SJCRH30 (cell line): ENCODE measurements at regions not wholly inside any gene's neighbourhood (a gene's known extent, or its start where the extent isn't known, plus 50 kb on each side); places are given as distances from the start of the nearest gene placed in this dataset.

Source experiments
- DNase-seq, 2 experiments: peaks; one replicate each; pipeline ENCODE4 v3.0.0-alpha.2; 2015 to 2020
- H3K27ac ChIP-seq: fragments of 250-450 bp; sonication (Bioruptor Pico); 2 replicates; pipeline ENCODE4 v1.5.1; 2020; ENCODE audit warnings: mild to moderate bottlenecking, moderate library complexity
- H3K27me3 ChIP-seq: fragments of 250-450 bp; sonication (Bioruptor Pico); 2 replicates; pipeline ENCODE4 v1.5.1; 2020; ENCODE audit warnings: mild to moderate bottlenecking, moderate library complexity
- H3K36me3 ChIP-seq: fragments of 250-450 bp; sonication (Bioruptor Pico); 2 replicates; pipeline ENCODE4 v1.5.1; 2020; ENCODE audit warnings: mild to moderate bottlenecking, moderate library complexity
- H3K4me1 ChIP-seq: fragments of 250-450 bp; sonication (Bioruptor Pico); 2 replicates; pipeline ENCODE4 v1.5.1; 2020; ENCODE audit warnings: mild to moderate bottlenecking, moderate library complexity
- H3K4me3 ChIP-seq: fragments of 250-450 bp; sonication (Bioruptor Pico); 2 replicates; pipeline ENCODE4 v1.5.1; 2020; ENCODE audit warnings: mild to moderate bottlenecking, moderate library complexity
- H3K9me3 ChIP-seq: fragments of 250-450 bp; sonication (Bioruptor Pico); replicated peaks from 2 replicates; pipeline ENCODE4 v1.5.1; 2020; ENCODE audit warnings: mild to moderate bottlenecking, moderate library complexity

DNA sequence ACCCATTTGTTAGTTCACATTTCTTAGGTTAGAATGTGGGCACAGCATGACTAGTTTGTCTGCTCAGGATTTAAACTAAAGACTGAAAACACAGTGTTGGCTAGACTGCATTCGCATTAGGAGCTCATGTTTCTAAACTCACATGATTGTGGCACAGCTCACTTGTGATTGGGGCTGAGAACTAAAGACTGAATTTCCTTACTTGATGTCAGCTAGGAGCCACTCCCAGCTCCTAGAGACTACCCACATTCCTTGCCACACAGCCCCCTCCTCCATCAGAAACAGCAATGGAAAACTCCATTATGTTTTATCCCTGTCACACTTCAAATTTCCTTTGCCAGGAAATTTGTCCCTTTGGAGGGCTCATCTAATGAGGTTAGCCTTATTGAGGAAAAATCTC, 170.2 kb upstream of the NUDT6 start:
- Histone ChIP-seq H3K27ac (no peak overlapping the region), H3K9me3 (no peaks in the 10 kb centered on the region), H3K4me1 (no peaks in the 10 kb centered on the region), H3K27me3 (no peaks in the 10 kb centered on the region), H3K4me3 (no peak overlapping the region), H3K36me3 (peaks cover 19% of the 10 kb centered on the region)
- DNase-seq = no peak

DNA sequence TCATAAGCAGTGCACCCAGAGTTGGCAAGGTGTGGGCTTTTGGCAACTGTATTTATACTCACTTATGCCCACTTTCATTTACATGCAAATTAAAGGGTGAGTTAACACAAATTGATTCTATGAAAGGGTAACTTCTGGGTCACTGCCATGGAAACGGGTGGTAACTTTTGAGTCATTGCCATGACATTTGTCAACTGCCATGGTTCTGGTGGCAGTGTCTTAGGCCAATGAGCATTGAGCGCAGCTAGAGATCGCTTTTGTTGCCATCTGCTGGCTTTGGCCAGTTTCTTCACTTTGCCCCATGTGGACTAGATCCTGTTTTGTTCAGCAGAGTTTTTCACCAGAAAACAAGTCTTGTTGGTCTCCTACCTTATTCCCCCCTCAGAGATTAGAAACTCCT, 170.8 kb upstream of the NUDT6 start:
- Histone ChIP-seq H3K9me3 (no peaks in the 10 kb centered on the region), H3K27ac (no peak overlapping the region), H3K36me3 (peaks cover 19% of the 10 kb centered on the region), H3K4me3 (no peak overlapping the region), H3K4me1 (no peaks in the 10 kb centered on the region), H3K27me3 (no peaks in the 10 kb centered on the region)
- no peak for DNase-seq

DNA sequence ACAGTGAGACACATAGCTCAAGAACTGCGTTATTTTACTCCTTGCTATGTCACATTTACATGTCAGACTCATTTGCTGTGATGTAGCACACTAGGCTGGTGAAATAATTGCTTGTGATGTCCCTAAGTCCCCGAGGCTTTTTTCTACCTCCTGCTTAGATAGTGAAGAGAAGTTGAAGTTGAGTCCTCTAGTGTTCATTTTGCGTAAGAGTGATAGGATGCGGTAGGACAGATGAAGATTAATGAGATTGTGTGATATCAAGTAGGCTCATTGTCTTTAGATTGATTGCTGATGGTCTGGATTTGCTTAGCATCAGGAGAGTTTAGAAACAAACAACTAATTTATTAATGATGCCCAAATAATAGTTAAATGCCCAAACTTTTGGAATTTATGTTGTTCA, 173.6 kb upstream of the NUDT6 start:
- peaks cover 17% of the 10 kb centered on the region for H3K36me3 ChIP-seq
- H3K4me1 ChIP-seq = no peaks in the 10 kb centered on the region
- no peak overlapping the region for H3K27ac ChIP-seq
- no peaks in the 10 kb centered on the region for H3K27me3 ChIP-seq
- peak in 1 of 2 experiments; percentile 38 for DNase-seq
- no peaks in the 10 kb centered on the region for H3K9me3 ChIP-seq
- H3K4me3 ChIP-seq = no peak overlapping the region

DNA sequence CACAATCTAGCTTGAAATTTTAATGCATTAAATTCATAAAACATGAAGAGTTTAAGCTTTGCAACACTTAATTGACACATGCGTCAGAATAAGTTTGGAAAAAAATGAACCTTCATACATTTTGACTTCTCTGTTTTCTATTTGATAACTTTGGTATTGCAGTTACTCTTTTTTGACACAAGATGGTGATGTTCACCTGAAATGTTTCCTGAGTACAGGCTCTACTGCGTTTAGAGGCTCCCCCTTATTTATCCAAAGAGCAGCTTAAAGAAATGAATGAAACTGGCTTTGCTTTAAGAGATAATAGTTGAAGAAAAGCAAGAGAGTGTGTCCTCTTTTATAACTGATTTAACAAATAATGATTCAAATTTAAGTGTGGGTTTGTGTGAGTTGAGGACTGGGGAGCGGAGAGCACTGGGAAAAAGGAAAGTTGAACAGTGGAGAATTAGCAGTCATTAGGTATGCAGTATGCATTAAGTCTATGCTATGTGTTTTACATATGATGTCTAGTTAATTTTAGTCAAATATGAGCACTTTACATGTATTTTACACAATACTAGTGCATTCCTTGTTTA, 180.6 kb upstream of the NUDT6 start:
- Histone ChIP-seq H3K36me3 (peaks cover 7% of the 10 kb centered on the region), H3K27ac (no peak overlapping the region), H3K9me3 (no peaks in the 10 kb centered on the region), H3K4me1 (no peaks in the 10 kb centered on the region), H3K27me3 (no peaks in the 10 kb centered on the region), H3K4me3 (no peak overlapping the region)
- peak in 1 of 2 experiments; percentile 74 for DNase-seq

DNA sequence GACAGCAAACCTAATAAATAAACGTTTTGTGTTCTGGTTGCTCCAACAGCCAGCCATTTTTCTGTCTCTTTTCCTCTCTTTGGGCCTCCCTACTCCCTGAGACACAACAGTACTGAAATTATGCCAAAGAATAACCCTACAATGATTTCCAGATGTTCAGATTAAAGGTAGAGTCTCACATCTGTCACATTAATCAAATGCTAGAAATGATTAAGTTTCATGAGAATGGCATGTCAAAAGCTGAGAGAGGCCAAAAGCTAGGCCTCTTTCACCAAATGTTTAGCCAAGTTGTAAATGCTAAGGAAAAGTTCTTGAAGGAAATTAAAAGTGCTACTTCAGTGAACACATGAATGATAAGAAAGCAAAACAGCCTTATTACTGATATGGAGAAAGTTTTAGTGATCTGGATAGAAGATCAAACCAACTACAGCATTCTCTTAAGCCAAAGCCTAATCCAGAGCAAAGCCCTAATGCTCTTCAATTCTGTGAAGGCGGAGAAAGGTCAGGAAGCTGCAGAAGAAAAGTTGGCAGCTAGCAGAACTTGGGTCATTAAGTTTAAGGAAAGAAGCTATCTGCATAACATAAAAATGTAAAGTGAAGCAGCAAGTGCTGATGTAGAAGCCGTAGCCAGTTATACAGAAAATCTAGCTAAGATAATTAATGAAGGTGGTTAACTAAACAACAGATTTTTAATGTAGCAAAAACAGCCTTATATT, 182.1 kb upstream of the NUDT6 start:
- no peaks in the 10 kb centered on the region for H3K27me3 ChIP-seq
- no peak overlapping the region for H3K4me3 ChIP-seq
- no peak overlapping the region for H3K27ac ChIP-seq
- no peak for DNase-seq
- H3K36me3 ChIP-seq = peaks cover 4% of the 10 kb centered on the region
- H3K4me1 ChIP-seq = no peaks in the 10 kb centered on the region
- no peaks in the 10 kb centered on the region for H3K9me3 ChIP-seq

DNA sequence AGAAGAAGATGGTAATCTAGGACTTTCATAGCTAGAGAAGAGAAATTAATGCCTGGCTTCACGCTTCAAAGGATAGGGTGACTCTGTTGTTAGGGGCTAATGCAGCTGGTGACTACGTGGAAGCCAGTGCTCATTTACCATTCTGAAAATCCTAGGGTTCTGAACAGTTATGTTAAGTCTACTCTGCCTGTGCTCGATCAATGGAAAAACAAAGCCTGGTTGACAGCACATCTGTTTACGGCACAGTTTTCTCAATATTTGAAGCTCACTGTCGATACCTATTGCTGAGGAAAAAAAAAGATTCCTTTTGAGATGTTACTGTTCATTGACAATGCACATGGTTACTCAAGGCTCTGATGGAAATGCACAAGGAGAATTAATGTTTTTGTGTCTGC, 182.6 kb upstream of the NUDT6 start:
- H3K27me3 ChIP-seq = no peaks in the 10 kb centered on the region
- no peaks in the 10 kb centered on the region for H3K4me1 ChIP-seq
- H3K36me3 ChIP-seq = peaks cover 4% of the 10 kb centered on the region
- no peaks in the 10 kb centered on the region for H3K9me3 ChIP-seq
- H3K4me3 ChIP-seq = no peak overlapping the region
- H3K27ac ChIP-seq = no peak overlapping the region
- DNase-seq = no peak

DNA sequence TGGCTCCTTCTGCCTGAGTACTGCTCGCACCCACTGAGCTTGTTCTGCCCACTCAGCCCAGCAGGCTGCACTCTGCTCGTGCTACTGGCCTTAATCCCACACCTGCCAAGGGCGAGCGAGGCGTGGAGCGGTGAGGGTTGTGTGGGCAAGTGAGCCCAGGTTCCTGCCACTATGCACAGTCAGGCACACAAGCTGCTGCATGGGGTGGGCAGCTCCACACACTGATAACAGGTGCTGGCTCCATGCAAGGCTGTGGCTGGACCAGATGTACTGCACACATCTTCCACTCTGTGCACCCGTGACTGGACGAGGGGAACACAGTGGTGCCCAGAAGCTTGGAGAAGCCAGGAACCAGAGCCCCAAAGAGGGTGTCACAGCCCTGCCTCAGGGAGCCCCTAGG, 184.3 kb upstream of the NUDT6 start:
- Histone ChIP-seq H3K27me3 (no peaks in the 10 kb centered on the region), H3K9me3 (no peaks in the 10 kb centered on the region), H3K4me3 (no peak overlapping the region), H3K27ac (no peak overlapping the region), H3K4me1 (no peaks in the 10 kb centered on the region), H3K36me3 (peaks cover 4% of the 10 kb centered on the region)
- no peak for DNase-seq

DNA sequence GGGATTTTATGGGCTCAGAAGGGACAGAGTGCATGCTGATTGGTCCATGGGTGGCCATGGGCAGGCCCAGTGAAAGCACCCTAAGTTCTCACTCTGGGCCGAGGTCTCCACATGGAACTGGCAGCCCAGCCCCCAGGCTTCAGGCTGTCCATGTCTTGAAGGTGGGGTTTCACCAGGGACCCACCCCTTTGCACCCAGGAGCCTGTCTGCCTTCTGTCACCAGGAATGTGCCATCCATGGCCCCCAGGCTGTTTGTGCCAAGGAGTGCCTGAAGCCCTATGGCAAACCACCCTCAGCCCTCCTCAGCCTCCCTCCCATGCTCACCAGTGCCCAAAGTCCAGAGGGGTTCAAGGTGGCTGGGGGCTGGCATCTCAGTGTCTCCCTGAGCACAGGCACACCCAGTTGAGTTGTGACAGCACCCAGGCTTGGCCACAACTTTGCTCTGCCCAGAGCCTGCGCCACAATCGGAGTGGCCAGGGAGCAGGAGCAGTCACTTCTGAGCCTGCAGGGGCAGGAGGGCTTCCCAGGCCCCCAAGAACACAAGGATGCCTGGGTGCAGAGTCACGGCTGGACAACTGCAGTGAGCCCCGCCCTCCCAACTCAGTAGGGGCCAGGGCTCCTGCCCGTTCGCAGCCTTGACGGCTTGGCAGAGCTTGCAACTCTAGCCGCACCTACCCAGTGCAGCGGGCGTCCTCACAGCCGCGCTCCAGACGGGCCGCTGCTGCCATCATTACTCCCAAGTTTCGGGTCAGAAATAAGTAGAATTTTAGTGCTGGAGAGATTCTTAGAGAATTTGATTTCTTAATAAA, 185.3 kb upstream of the NUDT6 start:
- H3K27me3 ChIP-seq = no peaks in the 10 kb centered on the region
- H3K36me3 ChIP-seq = peaks cover 4% of the 10 kb centered on the region
- H3K4me1 ChIP-seq = no peaks in the 10 kb centered on the region
- DNase-seq = no peak
- no peaks in the 10 kb centered on the region for H3K9me3 ChIP-seq
- H3K4me3 ChIP-seq = no peak overlapping the region
- H3K27ac ChIP-seq = no peak overlapping the region

DNA sequence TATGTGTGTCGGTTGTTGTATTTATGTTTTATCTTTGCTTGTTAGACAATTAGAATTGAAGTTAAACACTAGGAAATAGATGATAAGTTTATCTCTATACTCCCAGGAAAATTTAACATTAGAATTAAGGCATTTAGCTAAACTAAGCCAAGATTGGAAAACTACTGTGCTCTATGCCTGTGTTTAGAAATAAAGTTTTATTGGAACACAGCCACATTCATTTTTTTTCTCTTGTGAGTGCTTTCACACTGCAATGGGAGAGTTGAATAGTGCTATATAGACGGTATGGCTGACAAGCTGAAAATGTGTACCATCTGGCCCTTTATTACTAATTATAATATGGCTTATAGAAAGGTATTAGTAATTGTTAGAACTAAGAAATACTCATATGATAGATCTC, 186.7 kb upstream of the NUDT6 start:
- Histone ChIP-seq H3K4me3 (no peak overlapping the region), H3K9me3 (no peaks in the 10 kb centered on the region; the same call in 1 of the 2 replicates), H3K36me3 (peaks cover 4% of the 10 kb centered on the region), H3K4me1 (no peaks in the 10 kb centered on the region), H3K27ac (no peak overlapping the region), H3K27me3 (no peaks in the 10 kb centered on the region)
- no peak for DNase-seq

DNA sequence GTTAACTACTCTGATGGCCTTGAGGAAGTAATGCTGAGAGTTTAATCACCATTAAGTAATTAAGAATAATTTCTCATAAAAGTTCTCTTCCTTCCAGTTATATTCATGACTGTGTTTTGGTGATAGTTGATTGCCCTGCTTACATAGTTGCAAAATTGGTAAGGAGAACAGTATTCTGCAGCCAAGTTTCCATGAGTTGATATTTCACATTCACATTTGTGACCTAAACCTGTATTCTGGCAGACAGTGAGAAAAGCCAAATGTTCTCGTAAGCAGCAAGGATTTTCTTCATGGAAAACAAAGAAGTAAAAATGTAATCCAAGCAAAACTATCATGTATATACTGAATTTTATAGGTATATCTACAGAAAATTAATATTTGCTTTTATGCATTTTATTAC, 187.8 kb upstream of the NUDT6 start:
- H3K36me3 ChIP-seq = peaks cover 7% of the 10 kb centered on the region
- no peak for DNase-seq
- H3K27me3 ChIP-seq = no peaks in the 10 kb centered on the region
- H3K27ac ChIP-seq = no peak overlapping the region
- no peak overlapping the region for H3K4me3 ChIP-seq
- no peaks in the 10 kb centered on the region for H3K4me1 ChIP-seq
- H3K9me3 ChIP-seq = no peaks in the 10 kb centered on the region; the same call in 1 of the 2 replicates

DNA sequence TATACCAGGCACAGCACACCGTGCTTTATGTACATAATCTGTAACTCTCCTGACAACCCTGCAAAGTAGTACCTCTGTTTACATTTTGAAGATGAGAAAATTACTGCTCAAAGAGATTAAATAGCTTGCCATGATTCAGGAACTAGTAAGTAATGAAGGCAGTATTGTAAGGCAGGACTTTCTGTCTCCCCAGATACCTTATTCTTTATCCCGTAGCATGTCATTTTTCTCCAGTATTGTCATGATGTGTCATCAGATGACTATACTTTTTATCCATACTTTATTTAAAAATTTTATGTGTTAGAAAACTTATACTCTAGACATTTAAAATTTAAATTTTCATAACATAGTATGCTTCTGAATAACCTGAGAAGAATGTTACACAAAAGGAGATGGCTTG, 188.3 kb upstream of the NUDT6 start:
- H3K27me3 ChIP-seq = no peaks in the 10 kb centered on the region
- H3K4me3 ChIP-seq = no peak overlapping the region
- no peak overlapping the region for H3K27ac ChIP-seq
- H3K9me3 ChIP-seq = no peaks in the 10 kb centered on the region; the same call in 1 of the 2 replicates
- DNase-seq = no peak
- H3K36me3 ChIP-seq = peaks cover 7% of the 10 kb centered on the region
- no peaks in the 10 kb centered on the region for H3K4me1 ChIP-seq

DNA sequence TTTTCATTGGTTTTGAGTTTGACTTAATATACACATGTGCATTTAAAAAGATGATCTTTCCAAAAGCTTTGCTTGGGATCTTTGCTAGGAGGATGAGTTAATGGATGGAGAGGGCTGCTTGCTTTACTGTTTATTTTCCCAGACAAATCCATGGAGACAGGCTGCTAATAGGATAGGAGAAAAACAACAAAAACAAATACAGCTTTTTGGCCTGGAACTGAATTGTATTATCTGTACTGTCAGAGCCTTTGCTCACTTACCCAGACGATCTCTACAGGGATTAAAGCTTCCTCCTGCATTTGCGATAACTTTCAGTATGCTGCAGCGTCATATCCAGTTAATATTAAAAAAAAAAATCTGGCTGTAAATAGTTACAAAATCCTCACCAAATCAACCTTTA, 190.8 kb upstream of the NUDT6 start:
- H3K9me3 ChIP-seq = no peaks in the 10 kb centered on the region; the same call in 1 of the 2 replicates
- DNase-seq = no peak
- H3K27ac ChIP-seq = no peak overlapping the region
- peaks cover 3% of the 10 kb centered on the region; the same call in 1 of the 2 replicates for H3K36me3 ChIP-seq
- H3K4me1 ChIP-seq = no peaks in the 10 kb centered on the region
- no peak overlapping the region for H3K4me3 ChIP-seq
- no peaks in the 10 kb centered on the region for H3K27me3 ChIP-seq

DNA sequence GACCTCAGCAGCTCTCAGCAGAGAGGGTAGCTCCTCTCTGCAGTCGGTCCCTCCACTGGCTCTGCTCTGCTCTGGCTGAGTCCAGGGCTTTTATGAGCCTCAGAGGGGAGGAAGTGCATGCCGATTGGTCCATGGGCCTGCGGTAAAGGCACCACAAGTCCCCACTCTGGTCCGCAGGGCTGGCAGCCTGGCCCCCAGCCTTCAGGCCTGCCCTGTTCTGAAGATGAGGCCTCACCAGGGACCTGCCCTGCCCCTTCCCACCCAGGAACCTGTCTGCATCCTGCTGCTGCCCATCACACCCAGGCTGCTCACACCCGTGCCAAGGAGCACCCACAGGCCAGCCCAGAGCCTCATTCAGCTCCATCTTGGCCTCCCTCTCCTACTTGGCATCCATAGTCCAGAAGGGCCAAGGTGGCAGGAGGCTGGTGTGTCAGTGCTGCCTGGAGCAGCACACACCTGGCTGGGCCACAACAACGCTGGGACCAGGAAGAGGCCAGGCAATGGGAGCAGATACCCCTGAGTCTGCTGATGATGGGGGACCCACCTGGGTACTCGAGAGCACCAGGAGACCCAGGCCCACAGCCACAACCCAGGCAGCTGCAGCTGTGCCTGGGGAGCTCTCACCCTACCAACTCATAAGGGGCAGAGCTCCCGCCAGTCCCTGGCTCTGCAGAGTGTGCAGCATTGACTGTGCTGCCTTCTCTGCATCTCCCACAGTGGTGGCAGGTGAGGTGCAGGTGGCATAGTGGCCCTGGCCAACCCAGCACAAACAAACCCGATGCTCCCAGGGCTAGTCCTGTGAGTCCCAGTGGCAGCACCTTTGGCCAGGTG, 191.9 kb upstream of the NUDT6 start:
- no peak for DNase-seq
- peaks cover 3% of the 10 kb centered on the region; the same call in 1 of the 2 replicates for H3K36me3 ChIP-seq
- H3K4me3 ChIP-seq = no peak overlapping the region
- H3K9me3 ChIP-seq = no peaks in the 10 kb centered on the region; the same call in 1 of the 2 replicates
- H3K27me3 ChIP-seq = no peaks in the 10 kb centered on the region
- no peaks in the 10 kb centered on the region for H3K4me1 ChIP-seq
- H3K27ac ChIP-seq = no peak overlapping the region

DNA sequence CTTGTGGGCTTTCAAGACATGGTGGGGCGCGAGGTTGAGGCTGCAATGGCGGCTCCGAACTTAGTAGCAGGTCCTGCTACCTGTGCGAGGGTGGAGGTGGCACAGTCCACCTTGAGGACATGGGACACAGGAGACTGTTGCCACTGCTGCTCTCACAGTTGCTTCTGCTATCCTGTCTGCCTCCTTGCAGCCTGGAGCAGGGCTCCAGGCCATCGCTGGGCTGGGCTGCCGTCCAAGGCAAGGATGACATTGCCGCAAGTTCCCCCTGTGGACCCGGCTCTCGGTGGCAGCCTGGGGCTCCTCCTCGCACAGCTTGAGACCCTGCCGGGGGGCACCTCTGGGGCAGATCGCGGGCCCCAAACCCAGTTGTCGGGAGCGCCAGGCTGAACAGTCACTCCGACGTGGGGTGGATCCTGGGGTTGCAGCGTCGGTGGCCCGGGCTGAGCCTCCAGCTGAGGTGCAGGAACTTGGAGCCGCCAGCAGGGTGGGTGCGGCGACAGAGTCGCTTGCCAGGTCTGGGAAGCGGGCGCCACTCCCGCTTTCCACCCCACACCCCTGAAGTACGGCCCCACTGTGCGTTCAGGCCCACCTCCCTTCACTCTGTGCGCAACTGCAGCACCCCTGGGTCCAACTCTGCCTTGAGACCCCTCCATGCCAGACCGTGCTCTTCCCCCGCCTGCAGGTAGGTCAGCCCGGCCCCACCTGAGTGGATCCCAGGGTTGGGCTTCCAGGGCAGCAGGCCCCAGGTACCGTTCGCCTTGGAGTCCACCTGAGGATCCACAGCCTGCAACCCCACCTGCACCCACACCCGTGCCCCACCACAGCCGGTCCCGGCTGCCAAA, 192.7 kb upstream of the NUDT6 start:
- no peak for DNase-seq
- Histone ChIP-seq H3K27me3 (no peaks in the 10 kb centered on the region), H3K4me1 (no peaks in the 10 kb centered on the region), H3K4me3 (no peak overlapping the region), H3K9me3 (no peaks in the 10 kb centered on the region; the same call in 1 of the 2 replicates), H3K36me3 (peaks cover 3% of the 10 kb centered on the region; the same call in 1 of the 2 replicates), H3K27ac (no peak overlapping the region)
